IMR-90 (cell line): ENCODE measurements at regions not wholly inside any gene's neighbourhood (a gene's known extent, or its start where the extent isn't known, plus 50 kb on each side); places are given as distances from the start of the nearest gene placed in this dataset.
A peak's percentile ranks its signal among the peaks of the same experiment; 100 is the strongest.

ENCODE experiments used
- ATAC-seq: fragments of 200-7000 bp; cut with Tn5 transposase; 2 replicates; pipeline ENCODE4 v1.9.1; 2020; ENCODE audit warnings: low read depth, mild to moderate bottlenecking, moderate library complexity
- BruUV-seq: library from RNA; stranded (reverse); fragments of 400-500 nt; replicated peaks from 2 replicates; lab custom pipeline; 2021; lab: Mats Ljungman, UMichigan
- CTCF ChIA-PET: fragments of 300-600 bp; formaldehyde crosslinking; extraction: SDS; loops from one replicate; lab custom pipeline; 2021; ENCODE audit warnings: antibody characterized with exemption; lab: Yijun Ruan, JAX
- POLR2A ChIA-PET: fragments of 300-600 bp; sonication (Branson Sonifier 250); formaldehyde crosslinking; loops from one replicate; lab custom pipeline; 2022; ENCODE audit warnings: antibody characterized with exemption; ENCODE audit not compliant: unreplicated experiment; lab: Charles Lee
- DNase-seq: peaks from one replicate; pipeline ENCODE4 v3.0.0; 2013
- H2AFZ ChIP-seq: replicated peaks from 2 replicates; pipeline ENCODE3; 2013; ENCODE audit warnings: low read length, mild to moderate bottlenecking; ENCODE audit not compliant: poor library complexity
- H2AK5ac ChIP-seq: 2 replicates; pipeline ENCODE4 v1.6.1; 2013; ENCODE audit warnings: low read depth, low read length, inconsistent platforms
- H2AK9ac ChIP-seq: replicated peaks from 2 replicates; pipeline ENCODE3; 2013; ENCODE audit warnings: mild to moderate bottlenecking, low read depth, low read length, moderate library complexity; ENCODE audit not compliant: poor library complexity
- H2BK120ac ChIP-seq: 2 replicates; pipeline ENCODE4 v1.6.1; 2013; ENCODE audit warnings: low read depth, low read length, inconsistent platforms
- H2BK15ac ChIP-seq: 3 replicates; pipeline ENCODE4 v1.6.1; 2013; ENCODE audit warnings: low read depth, low read length, inconsistent platforms
- H2BK20ac ChIP-seq: 2 replicates; pipeline ENCODE4 v1.6.1; 2013; ENCODE audit warnings: low read depth, mild to moderate bottlenecking, inconsistent platforms, low read length, moderate library complexity
- H2BK5ac ChIP-seq: 2 replicates; pipeline ENCODE4 v1.6.1; 2013; ENCODE audit warnings: mild to moderate bottlenecking, low read depth, low read length, inconsistent platforms; ENCODE audit not compliant: poor library complexity, severe bottlenecking
- H3K14ac ChIP-seq: replicated peaks from 2 replicates; pipeline ENCODE4 v1.6.1; 2013; ENCODE audit warnings: low read depth, low read length, inconsistent platforms
- H3K18ac ChIP-seq: 2 replicates; pipeline ENCODE4 v1.6.1; 2013; ENCODE audit warnings: low read depth, low read length, control low read depth
- H3K23ac ChIP-seq: 2 replicates; pipeline ENCODE4 v1.6.1; 2013; ENCODE audit warnings: low read depth, low read length, inconsistent platforms
- H3K27ac ChIP-seq: 2 replicates; pipeline ENCODE4 v1.5.1; 2013; ENCODE audit warnings: mild to moderate bottlenecking, control low read depth, low read length; ENCODE audit not compliant: insufficient read depth
- H3K27me3 ChIP-seq: 2 replicates; pipeline ENCODE4 v1.6.1; 2013; ENCODE audit warnings: low read length; ENCODE audit not compliant: control insufficient read depth, insufficient read depth
- H3K36me3 ChIP-seq: 2 replicates; pipeline ENCODE4 v1.6.1; 2013; ENCODE audit warnings: low read length, mixed read lengths; ENCODE audit not compliant: control insufficient read depth, insufficient read depth
- H3K4ac ChIP-seq: 2 replicates; pipeline ENCODE4 v1.6.1; 2013; ENCODE audit warnings: low read depth, low read length, inconsistent platforms
- H3K4me1 ChIP-seq: 2 replicates; pipeline ENCODE4 v1.6.1; 2013; ENCODE audit warnings: low read length, mixed read lengths; ENCODE audit not compliant: control insufficient read depth, insufficient read depth
- H3K4me2 ChIP-seq: 2 replicates; pipeline ENCODE4 v1.6.1; 2013; ENCODE audit warnings: low read depth, mild to moderate bottlenecking, control low read depth, low read length, moderate library complexity
- H3K4me3 ChIP-seq: 2 replicates; pipeline ENCODE4 v1.5.1; 2013; ENCODE audit warnings: low read depth, mild to moderate bottlenecking, control low read depth, low read length, moderate library complexity; ENCODE audit not compliant: insufficient read depth
- H3K56ac ChIP-seq: 2 replicates; pipeline ENCODE4 v1.6.1; 2013; ENCODE audit warnings: low read length, inconsistent platforms; ENCODE audit not compliant: insufficient read depth; ENCODE audit errors: extremely low read depth
- H3K79me1 ChIP-seq, 2 experiments: 2 replicates each; pipeline ENCODE4 v1.6.1; 2013; ENCODE audit warnings: low read length in 2 of 2, inconsistent platforms in 1 of 2, low read depth in 1 of 2
- H3K9ac ChIP-seq: 2 replicates; pipeline ENCODE4 v1.6.1; 2013; ENCODE audit warnings: low read depth, low read length, control low read depth
- H3K9me1 ChIP-seq: 2 replicates; pipeline ENCODE4 v1.6.1; 2013; ENCODE audit warnings: low read length, inconsistent platforms; ENCODE audit not compliant: insufficient read depth
- H3K9me3 ChIP-seq: 2 replicates; pipeline ENCODE4 v1.6.1; 2013; ENCODE audit warnings: low read length; ENCODE audit not compliant: control insufficient read depth, insufficient read depth
- H4K20me1 ChIP-seq: 2 replicates; pipeline ENCODE4 v1.6.1; 2013; ENCODE audit warnings: low read length, inconsistent platforms; ENCODE audit not compliant: insufficient read depth
- H4K5ac ChIP-seq: 2 replicates; pipeline ENCODE4 v1.6.1; 2013; ENCODE audit warnings: mild to moderate bottlenecking, low read depth, low read length, control low read depth
- H4K8ac ChIP-seq, 2 experiments: 2 replicates each; pipeline ENCODE4 v1.6.1; 2013; ENCODE audit warnings: low read depth in 2 of 2, low read length in 2 of 2, control low read depth in 1 of 2, inconsistent platforms in 1 of 2
- H4K91ac ChIP-seq: 2 replicates; pipeline ENCODE4 v1.6.1; 2013; ENCODE audit warnings: low read depth, low read length, inconsistent platforms; ENCODE audit not compliant: insufficient read depth
- CEBPB ChIP-seq: IDR thresholded peaks from 2 replicates; pipeline ENCODE4 v1.6.1; 2012; ENCODE audit warnings: low read depth, low read length, improper control_type of control experiment
- CHD1 ChIP-seq: IDR thresholded peaks from 2 replicates; pipeline ENCODE4 v1.6.1; 2012; ENCODE audit warnings: low read depth, low read length, improper control_type of control experiment
- WGBS, 2 experiments: methylation state at CpG; one replicate each; pipeline versions ENCODE4 v1.1.5 to v1.1.7; 2013; ENCODE audit warnings: missing lambda C conversion rate in 2 of 2; ENCODE audit not compliant: insufficient read length in 1 of 2; ENCODE audit errors: extremely low coverage in 2 of 2; 5-methylcytosine and 5-hydroxymethylcytosine counted together
- dilution Hi-C: fragments of 300-500 bp; cut with HindIII; formaldehyde crosslinking; loops from one replicate; pipeline ENCODE4 v1.14.3; 2018; ENCODE audit warnings: low sequenced_read_pairs; ENCODE audit not compliant: unreplicated experiment
- in situ Hi-C: fragments of 300-500 bp; cut with MboI; formaldehyde crosslinking; loops from 3 replicates; pipeline ENCODE4 v1.14.3; 2019; ENCODE audit warnings: low sequenced_read_pairs, inconsistent platforms, mixed read lengths
- intact Hi-C: fragments of 100-400 bp; cut with micrococcal nuclease; formaldehyde crosslinking; loops from 2 replicates; pipeline ENCODE4 v1.10.0; 2022

DNA sequence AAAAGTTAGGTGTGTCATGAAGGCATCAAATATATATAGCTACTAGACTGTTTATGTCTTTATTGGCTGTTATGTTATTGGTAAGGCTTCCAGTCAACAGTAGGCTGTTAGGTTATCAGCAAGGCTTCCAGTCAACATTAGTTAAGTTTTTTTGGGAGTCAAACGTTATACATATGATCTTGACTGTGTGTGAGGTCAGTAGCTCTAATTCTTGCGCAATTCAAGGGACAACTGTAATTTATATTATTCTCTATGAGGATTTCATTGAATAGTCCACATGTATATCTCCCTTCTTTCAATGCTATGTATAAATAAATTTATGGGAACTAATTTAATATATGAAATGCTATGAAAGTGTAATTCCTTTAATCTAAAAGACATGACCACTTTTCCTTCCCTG is 757.5 kb upstream of the TMEFF2 start:
- in situ Hi-C loops, result no loop called here
- Histone ChIP-seq H3K9me3 (no peaks in the 10 kb centered on the region), H3K4me1 (no peaks in the 10 kb centered on the region)

More for the DNA sequence above, 757.5 kb upstream of the TMEFF2 start:
- no peak overlapping the region for H2BK5ac ChIP-seq
- no peak overlapping the region for H3K4me2 ChIP-seq
- no peak overlapping the region for H3K14ac ChIP-seq
- H3K27me3 ChIP-seq, result no peaks in the 10 kb centered on the region
- H2AK9ac ChIP-seq, result no peak overlapping the region
- POLR2A ChIA-PET, result no interaction called here
- dilution Hi-C loops, result no loop called here
- DNase-seq (no peak), ATAC-seq (no peak)
- H2AK5ac ChIP-seq, result no peak overlapping the region
- intact Hi-C loops, result no loop called here
- no peak overlapping the region for H4K8ac ChIP-seq
- CTCF ChIA-PET, result no interaction called here
- WGBS, 2 experiments, result no CpG with 5 or more reads among the region's 2 CpGs
- no peaks in the 10 kb centered on the region for H3K36me3 ChIP-seq
- no peak overlapping the region for H3K27ac ChIP-seq
- no peak overlapping the region for H3K4ac ChIP-seq
- no peak for TF ChIP-seq CHD1
- TF ChIP-seq CEBPB, result peak; percentile 71
- no peak overlapping the region for H2BK120ac ChIP-seq
- H3K4me3 ChIP-seq, result no peak overlapping the region
- no peak overlapping the region for H2AFZ ChIP-seq
- no peaks in the 10 kb centered on the region for H3K79me1 ChIP-seq
- no peak overlapping the region for H3K56ac ChIP-seq
- H4K91ac ChIP-seq, result no peak overlapping the region
- no peak overlapping the region for H2BK15ac ChIP-seq
- no peaks in the 10 kb centered on the region for H4K20me1 ChIP-seq
- no peak overlapping the region for H3K23ac ChIP-seq
- no peak overlapping the region for H4K5ac ChIP-seq
- no TSS peak for BruUV-seq
- no peaks in the 10 kb centered on the region for H3K9me1 ChIP-seq
- no peak overlapping the region for H3K18ac ChIP-seq
- no peak overlapping the region for H2BK20ac ChIP-seq
- no peak overlapping the region for H3K9ac ChIP-seq
